ENCODE measurements at regions not wholly inside any gene's neighbourhood (a gene's known extent, or its start where the extent isn't known, plus 50 kb on each side); places are given as distances from the start of the nearest gene placed in this dataset.

DNA sequence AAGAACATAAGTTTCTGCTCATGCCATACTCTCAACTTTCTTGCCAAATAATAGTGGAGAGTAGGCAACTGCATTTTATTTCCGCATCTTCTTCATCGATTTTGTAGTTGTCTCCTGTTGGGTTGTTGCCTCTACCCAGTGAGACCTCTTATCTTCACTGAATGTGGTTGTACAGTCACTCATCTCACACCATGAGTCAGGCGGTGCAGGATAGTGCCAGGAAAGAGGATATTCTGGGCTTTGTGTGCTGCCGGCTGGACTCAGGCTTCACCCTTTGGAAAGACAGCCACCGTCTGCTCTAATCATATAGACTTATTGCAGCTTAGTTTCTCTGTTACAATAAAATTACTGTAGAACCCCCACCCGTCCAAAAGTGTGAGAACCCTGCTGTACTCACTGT, 154.3 kb upstream of the USP24 start:
- H2BK20ac ChIP-seq (ENCODE audit: low read depth, low read length, poor library complexity, severe bottlenecking) = no peak overlapping the region
- H2BK15ac ChIP-seq (ENCODE audit: low read depth, low read length) = no peak overlapping the region
- TF ChIP-seq, protein P1, sequence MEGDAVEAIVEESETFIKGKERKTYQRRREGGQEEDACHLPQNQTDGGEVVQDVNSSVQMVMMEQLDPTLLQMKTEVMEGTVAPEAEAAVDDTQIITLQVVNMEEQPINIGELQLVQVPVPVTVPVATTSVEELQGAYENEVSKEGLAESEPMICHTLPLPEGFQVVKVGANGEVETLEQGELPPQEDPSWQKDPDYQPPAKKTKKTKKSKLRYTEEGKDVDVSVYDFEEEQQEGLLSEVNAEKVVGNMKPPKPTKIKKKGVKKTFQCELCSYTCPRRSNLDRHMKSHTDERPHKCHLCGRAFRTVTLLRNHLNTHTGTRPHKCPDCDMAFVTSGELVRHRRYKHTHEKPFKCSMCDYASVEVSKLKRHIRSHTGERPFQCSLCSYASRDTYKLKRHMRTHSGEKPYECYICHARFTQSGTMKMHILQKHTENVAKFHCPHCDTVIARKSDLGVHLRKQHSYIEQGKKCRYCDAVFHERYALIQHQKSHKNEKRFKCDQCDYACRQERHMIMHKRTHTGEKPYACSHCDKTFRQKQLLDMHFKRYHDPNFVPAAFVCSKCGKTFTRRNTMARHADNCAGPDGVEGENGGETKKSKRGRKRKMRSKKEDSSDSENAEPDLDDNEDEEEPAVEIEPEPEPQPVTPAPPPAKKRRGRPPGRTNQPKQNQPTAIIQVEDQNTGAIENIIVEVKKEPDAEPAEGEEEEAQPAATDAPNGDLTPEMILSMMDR (conservative IDR thresholded peaks at IDR 0.05) = no peak
- no peak overlapping the region for H3K4ac ChIP-seq (ENCODE audit: low read depth, low read length)
- no peaks in the 10 kb centered on the region for H3K36me3 Mint-ChIP-seq (ENCODE audit: insufficient read depth in 1 of 3, low read depth in 3 of 3)
- no peak overlapping the region for H3K9ac ChIP-seq (ENCODE audit: extremely low read depth, insufficient read length, low read length)
- no peaks in the 10 kb centered on the region for H3K9me3 ChIP-seq (ENCODE audit: control insufficient read depth, low read depth, low read length)
- no peaks in the 10 kb centered on the region for H3K79me1 ChIP-seq (ENCODE audit: insufficient read depth, low read depth, low read length, poor library complexity, severe bottlenecking)
- H2BK5ac ChIP-seq (ENCODE audit: insufficient read length, low read length) = no peak overlapping the region
- no peaks in the 10 kb centered on the region for H3K4me1 ChIP-seq (ENCODE audit: insufficient read depth, low read length)
- H2BK12ac ChIP-seq (ENCODE audit: insufficient read length, low read depth, low read length) = no peak overlapping the region
- no peak overlapping the region for H3K18ac ChIP-seq (ENCODE audit: insufficient read length, low read depth, low read length)
- H4K91ac ChIP-seq (ENCODE audit: insufficient read length, low read depth, low read length) = no peak overlapping the region
- no peaks in the 10 kb centered on the region for H3K27me3 ChIP-seq (ENCODE audit: insufficient read depth, low read length)
- H3K23me2 ChIP-seq (ENCODE audit: insufficient read length, low read depth, low read length, poor library complexity, severe bottlenecking) = no peaks in the 10 kb centered on the region
- H3K9me3 Mint-ChIP-seq = no peaks in the 10 kb centered on the region
- no CpG with 5 or more reads among the region's 6 CpGs for WGBS (ENCODE audit: extremely low coverage, insufficient read length, low lambda C conversion rate)
- no peak overlapping the region for H2BK120ac ChIP-seq (ENCODE audit: low read depth, low read length, poor library complexity, severe bottlenecking)
- no peak overlapping the region for H3K23ac ChIP-seq (ENCODE audit: insufficient read length, low read depth, low read length)
- H3K27ac ChIP-seq (ENCODE audit: insufficient read length, low read depth, low read length) = no peak overlapping the region
- no peak overlapping the region for H3K56ac ChIP-seq (ENCODE audit: insufficient read length, low read depth, low read length)
- no peak overlapping the region for H4K8ac ChIP-seq (replicated peaks; ENCODE audit: insufficient read length, low read depth, low read length)
- no peak for DNase-seq
- no peak overlapping the region for H2AK5ac ChIP-seq (ENCODE audit: insufficient read length, low read length)
- no peak overlapping the region; a peak in 1 of 7 replicates for H3K27ac Mint-ChIP-seq
- H4K20me1 ChIP-seq (ENCODE audit: control insufficient read depth, insufficient read depth, insufficient read length) = no peaks in the 10 kb centered on the region
- no peak overlapping the region for H3K4me3 Mint-ChIP-seq
- peaks cover 16% of the 10 kb centered on the region for H3K27me3 Mint-ChIP-seq (ENCODE audit: low read depth)
- H4K5ac ChIP-seq (ENCODE audit: insufficient read length, low read depth, low read length) = no peak overlapping the region
- H2AFZ ChIP-seq (ENCODE audit: low read length) = no peak overlapping the region
- H3K4me1 Mint-ChIP-seq = no peaks in the 10 kb centered on the region
- H3K14ac ChIP-seq (ENCODE audit: insufficient read depth, low read length) = no peak overlapping the region
- H3K4me2 ChIP-seq (ENCODE audit: insufficient read depth, insufficient read length, low read length) = no peak overlapping the region
- H3K79me2 ChIP-seq (ENCODE audit: insufficient read depth, low read length) = no peaks in the 10 kb centered on the region
- no peak overlapping the region for H3T11ph ChIP-seq (ENCODE audit: low read length)

Measured in H9 (cell line).